GM12891 (cell line): ENCODE measurements at regions not wholly inside any gene's neighbourhood (a gene's known extent, or its start where the extent isn't known, plus 50 kb on each side); places are given as distances from the start of the nearest gene placed in this dataset.

Source experiments
- POLR2A ChIP-seq: IDR thresholded peaks from 2 replicates; pipeline ENCODE4 v1.6.1; 2011; ENCODE audit warnings: low read depth, low read length, control low read depth
- POLR2AphosphoS5 ChIP-seq: IDR thresholded peaks from 2 replicates; pipeline ENCODE4 v1.6.1; 2011; ENCODE audit warnings: low read depth, low read length, control low read depth
- SPI1 ChIP-seq: IDR thresholded peaks from 2 replicates; pipeline ENCODE4 v1.6.1; 2011; ENCODE audit warnings: low read depth, low read length, control low read depth
- TAF1 ChIP-seq: IDR thresholded peaks from 2 replicates; pipeline ENCODE4 v1.6.1; 2011; ENCODE audit warnings: low read depth, low read length, control low read depth

GRCh38 chr4:58807843-58808615 is 1697.8 kb upstream of the IGFBP7 start:
- TF ChIP-seq POLR2AphosphoS5 (no peak), POLR2A (no peak), TAF1 (no peak), SPI1 (no peak)
